OCI-LY1 (cell line): ENCODE measurements at regions not wholly inside any gene's neighbourhood (a gene's known extent, or its start where the extent isn't known, plus 50 kb on each side); places are given as distances from the start of the nearest gene placed in this dataset.

Experiments used
- H2AFZ ChIP-seq: fragments of 200-600 bp; sonication (generic), shearing (Covaris generic); 2 replicates; pipeline ENCODE4 v1.6.0; 2014; ENCODE audit warnings: antibody characterized with exemption, mild to moderate bottlenecking, low read length
- H3F3A ChIP-seq: fragments of 200-600 bp; sonication (generic), shearing (Covaris generic); 2 replicates; pipeline ENCODE4 v1.6.0; 2014; ENCODE audit warnings: mild to moderate bottlenecking, antibody characterized with exemption, low read length, moderate library complexity; ENCODE audit not compliant: insufficient read depth
- H3K27ac ChIP-seq: fragments of 200-600 bp; sonication (generic); 2 replicates; pipeline ENCODE4 v1.5.1; 2014; ENCODE audit warnings: low read length, mixed run types, mild to moderate bottlenecking, low read depth; ENCODE audit not compliant: poor library complexity, severe bottlenecking
- H3K27me3 ChIP-seq: fragments of 200-600 bp; sonication (generic); 2 replicates; pipeline ENCODE4 v1.6.0; 2014; ENCODE audit warnings: antibody characterized with exemption, mild to moderate bottlenecking, low read length, moderate library complexity; ENCODE audit not compliant: insufficient read depth
- H3K36me3 ChIP-seq: fragments of 200-600 bp; sonication (generic); 2 replicates; pipeline ENCODE4 v1.6.1; 2014; ENCODE audit warnings: mild to moderate bottlenecking, antibody characterized with exemption, low read length, moderate library complexity, mixed read lengths; ENCODE audit not compliant: insufficient read depth
- H3K4me1 ChIP-seq: fragments of 200-600 bp; sonication (generic); 2 replicates; pipeline ENCODE4 v1.5.1; 2014; ENCODE audit warnings: mild to moderate bottlenecking, low read length, moderate library complexity; ENCODE audit not compliant: insufficient read depth, severe bottlenecking
- H3K4me2 ChIP-seq: fragments of 200-600 bp; sonication (generic), shearing (Covaris generic); 2 replicates; pipeline ENCODE4 v1.6.1; 2014; ENCODE audit warnings: low read length
- H3K4me3 ChIP-seq: fragments of 200-600 bp; sonication (generic); 2 replicates; pipeline ENCODE4 v1.5.1; 2014; ENCODE audit warnings: low read length, low read depth, mild to moderate bottlenecking, mixed read lengths; ENCODE audit not compliant: poor library complexity, severe bottlenecking
- H3K79me2 ChIP-seq: fragments of 200-600 bp; shearing (Covaris generic); 2 replicates; pipeline ENCODE4 v1.6.1; 2016; ENCODE audit warnings: mixed run types, low read length, mixed read lengths; ENCODE audit not compliant: insufficient read depth
- H3K9ac ChIP-seq: fragments of 200-600 bp; sonication (generic), shearing (Covaris generic); 2 replicates; pipeline ENCODE4 v1.6.1; 2014; ENCODE audit warnings: mild to moderate bottlenecking, low read length, mixed read lengths
- H3K9me2 ChIP-seq: fragments of 200-600 bp; sonication (generic), shearing (Covaris generic); 2 replicates; pipeline ENCODE4 v1.6.1; 2014; ENCODE audit warnings: low read depth, mild to moderate bottlenecking, low read length, mixed read lengths
- H3K9me3 ChIP-seq: fragments of 200-600 bp; shearing (Covaris generic); 2 replicates; pipeline ENCODE4 v1.6.1; 2014; ENCODE audit warnings: low read length, mixed read lengths
- H4K20me1 ChIP-seq: fragments of 200-600 bp; sonication (generic), shearing (Covaris generic); 2 replicates; pipeline ENCODE4 v1.6.0; 2016; ENCODE audit warnings: mild to moderate bottlenecking, low read length; ENCODE audit not compliant: insufficient read depth
- CTCF ChIP-seq: fragments of 200-600 bp; sonication (generic), shearing (Covaris generic); IDR thresholded peaks from 2 replicates; pipeline ENCODE4 v1.5.1; 2017; ENCODE audit warnings: mild to moderate bottlenecking, antibody characterized with exemption, low read length, moderate library complexity, mixed read lengths
- EZH2 ChIP-seq: fragments of 200-600 bp; sonication (generic), shearing (Covaris generic); IDR thresholded peaks from 2 replicates; pipeline ENCODE4 v1.8.0; 2017; ENCODE audit warnings: borderline replicate concordance, mixed run types, mild to moderate bottlenecking, antibody characterized with exemption, low read length, moderate library complexity, mixed read lengths

- Histone ChIP-seq H3K36me3 (no peaks in the 10 kb centered on the region), H3K27ac (no peak overlapping the region), H3K4me1 (no peaks in the 10 kb centered on the region), H3K9me2 (no peaks in the 10 kb centered on the region), H3F3A (no peaks in the 10 kb centered on the region), H3K4me3 (no peak overlapping the region), H3K9ac (no peak overlapping the region), H4K20me1 (no peaks in the 10 kb centered on the region), H3K79me2 (no peaks in the 10 kb centered on the region), H2AFZ (no peak overlapping the region), H3K9me3 (no peaks in the 10 kb centered on the region), H3K27me3 (no peaks in the 10 kb centered on the region; the same call in 1 of the 2 replicates), H3K4me2 (no peak overlapping the region)
- TF ChIP-seq CTCF = no peak
- TF ChIP-seq EZH2 = no peak
Observed at GRCh38 chr2:71853858-71854257, 293.8 kb downstream of the CYP26B1 start.

GRCh38 chr2:71852141-71852711 is 295.4 kb downstream of the CYP26B1 start:
- H2AFZ ChIP-seq = no peak overlapping the region
- H3K4me2 ChIP-seq = no peak overlapping the region
- no peak overlapping the region for H3K27ac ChIP-seq
- no peaks in the 10 kb centered on the region for H4K20me1 ChIP-seq
- H3K9ac ChIP-seq = no peak overlapping the region
- no peaks in the 10 kb centered on the region for H3F3A ChIP-seq
- no peaks in the 10 kb centered on the region for H3K36me3 ChIP-seq
- H3K79me2 ChIP-seq = no peaks in the 10 kb centered on the region
- H3K9me3 ChIP-seq = no peaks in the 10 kb centered on the region
- TF ChIP-seq CTCF (no peak), EZH2 (no peak)
- H3K27me3 ChIP-seq = peaks cover 4% of the 10 kb centered on the region; the same call in 1 of the 2 replicates
- no peak overlapping the region for H3K4me3 ChIP-seq
- H3K9me2 ChIP-seq = no peaks in the 10 kb centered on the region
- H3K4me1 ChIP-seq = no peaks in the 10 kb centered on the region

- Histone ChIP-seq H3K9ac (no peak overlapping the region), H3K4me2 (no peak overlapping the region), H4K20me1 (no peaks in the 10 kb centered on the region), H3K9me2 (no peaks in the 10 kb centered on the region), H3K27ac (no peak overlapping the region), H3K36me3 (no peaks in the 10 kb centered on the region), H3K27me3 (peaks cover 4% of the 10 kb centered on the region; the same call in 1 of the 2 replicates), H2AFZ (no peak overlapping the region), H3K4me3 (no peak overlapping the region), H3K4me1 (no peaks in the 10 kb centered on the region), H3K9me3 (no peaks in the 10 kb centered on the region), H3F3A (no peaks in the 10 kb centered on the region), H3K79me2 (no peaks in the 10 kb centered on the region)
- TF ChIP-seq EZH2 (no peak), CTCF (no peak)
Observed at GRCh38 chr2:71851094-71851750, 296.4 kb downstream of the CYP26B1 start.
